MCF 10A (cell line): ENCODE measurements at regions not wholly inside any gene's neighbourhood (a gene's known extent, or its start where the extent isn't known, plus 50 kb on each side); places are given as distances from the start of the nearest gene placed in this dataset.
A peak's percentile ranks its signal among the peaks of the same experiment; 100 is the strongest.

ENCODE experiments used
- BruUV-seq: library from RNA; stranded (reverse); fragments of 400-500 nt; replicated peaks from 2 replicates; lab custom pipeline; 2021; lab: Mats Ljungman, UMichigan
- CTCF ChIA-PET: fragments of 300-600 bp; sonication (Branson Sonifier 250); formaldehyde crosslinking; extraction: SDS; loops from one replicate; lab custom pipeline; 2021; ENCODE audit warnings: antibody characterized with exemption, inconsistent platforms; lab: Yijun Ruan, JAX
- POLR2A ChIA-PET: fragments of 300-600, 350-650 bp; sonication (Branson Sonifier 250); formaldehyde crosslinking; extraction: SDS; loops from one replicate; lab custom pipeline; 2020; ENCODE audit warnings: antibody characterized with exemption, inconsistent platforms; lab: Yijun Ruan, JAX
- DNase-seq: peaks from one replicate; pipeline ENCODE4 v3.0.0-alpha.2; 2018; ENCODE audit not compliant: unreplicated experiment
- H3K27ac Mint-ChIP-seq: one replicate; pipeline ENCODE4 v1.8.0; 2022; ENCODE audit warnings: mild to moderate bottlenecking, low read depth, mixed read lengths; ENCODE audit not compliant: unreplicated experiment
- H3K27me3 Mint-ChIP-seq: one replicate; pipeline ENCODE4 v1.8.0; 2022; ENCODE audit warnings: mixed read lengths; ENCODE audit not compliant: insufficient read depth, unreplicated experiment
- H3K36me3 Mint-ChIP-seq: one replicate; pipeline ENCODE4 v1.8.0; 2022; ENCODE audit warnings: mild to moderate bottlenecking, moderate library complexity, mixed read lengths; ENCODE audit not compliant: insufficient read depth, unreplicated experiment
- H3K4me1 Mint-ChIP-seq: one replicate; pipeline ENCODE4 v1.8.0; 2022; ENCODE audit warnings: mixed read lengths; ENCODE audit not compliant: insufficient read depth, unreplicated experiment
- H3K4me3 Mint-ChIP-seq: one replicate; pipeline ENCODE4 v1.8.0; 2022; ENCODE audit warnings: mild to moderate bottlenecking, moderate library complexity, mixed read lengths; ENCODE audit not compliant: unreplicated experiment
- H3K9me3 Mint-ChIP-seq: one replicate; pipeline ENCODE4 v1.8.0; 2022; ENCODE audit warnings: mixed read lengths; ENCODE audit not compliant: unreplicated experiment
- CTCF ChIP-seq: fragments of 200-600 bp; IDR thresholded peaks from one replicate; pipeline ENCODE4 v1.8.0; 2022; ENCODE audit warnings: antibody characterized with exemption, mild to moderate bottlenecking; ENCODE audit not compliant: unreplicated experiment
- intact Hi-C: fragments of 100-400 bp; cut with micrococcal nuclease; formaldehyde crosslinking; loops from 2 replicates; pipeline ENCODE4 v1.14.1; 2022

- ChIA-PET POLR2A (interaction anchor here (0.7 to 1.0 kb wide), 2 partner anchors 37 to 1094 kb away, joined by 3 read pairs; no protein-coding TSS in a partner anchor), CTCF (interaction anchor here (0.6 to 1.0 kb wide), 2 partner anchors 102 to 132 kb away, joined by 3 read pairs; no protein-coding TSS in a partner anchor)
- intact Hi-C loops, result loop anchor here (10.0 kb wide), 1 partner anchor 46 kb away; no protein-coding TSS in a partner anchor
- DNase-seq, result no peak
- no peak for TF ChIP-seq CTCF
- peaks cover 4% of the 10 kb centered on the region for H3K9me3 Mint-ChIP-seq
- H3K36me3 Mint-ChIP-seq, result peaks cover 6% of the 10 kb centered on the region
- no peak overlapping the region for H3K27ac Mint-ChIP-seq
- H3K4me1 Mint-ChIP-seq, result peaks cover 21% of the 10 kb centered on the region
- BruUV-seq, result no TSS peak
- H3K27me3 Mint-ChIP-seq, result no peaks in the 10 kb centered on the region
- H3K4me3 Mint-ChIP-seq, result no peak overlapping the region
Measured at GRCh38 chr17:77880711-77881450, 77.6 kb upstream of the TNRC6C start.

GRCh38 chr17:77881545-77881944, 77.0 kb upstream of the TNRC6C start:
- intact Hi-C loops, result loop anchor here (10.0 kb wide), 1 partner anchor 47 kb away; no protein-coding TSS in a partner anchor
- no peaks in the 10 kb centered on the region for H3K27me3 Mint-ChIP-seq
- BruUV-seq, result no TSS peak
- DNase-seq, result peak; percentile 83
- no peak overlapping the region for H3K27ac Mint-ChIP-seq
- POLR2A ChIA-PET, result interaction anchor here (1.0 kb wide), 1 partner anchor 37 kb away, joined by 3 read pairs; no protein-coding TSS in a partner anchor
- H3K36me3 Mint-ChIP-seq, result peaks cover 6% of the 10 kb centered on the region
- no peak overlapping the region for H3K4me3 Mint-ChIP-seq
- TF ChIP-seq CTCF, result no peak
- no peaks in the 10 kb centered on the region for H3K9me3 Mint-ChIP-seq
- CTCF ChIA-PET, result interaction anchor here (1.0 kb wide), 1 partner anchor 131 kb away, joined by 3 read pairs; no protein-coding TSS in a partner anchor
- peaks cover 26% of the 10 kb centered on the region for H3K4me1 Mint-ChIP-seq

GRCh38 chr17:77882040-77882439, 76.5 kb upstream of the TNRC6C start:
- H3K4me3 Mint-ChIP-seq, result no peak overlapping the region
- TF ChIP-seq CTCF, result no peak

More at GRCh38 chr17:77882040-77882439, 76.5 kb upstream of the TNRC6C start:
- H3K4me1 Mint-ChIP-seq, result peaks cover 31% of the 10 kb centered on the region
- no TSS peak for BruUV-seq
- intact Hi-C loops, result loop anchor here (10.0 kb wide), 1 partner anchor 47 kb away; no protein-coding TSS in a partner anchor
- ChIA-PET POLR2A (interaction anchor here (1.0 kb wide), 1 partner anchor 38 kb away, joined by 3 read pairs; no protein-coding TSS in a partner anchor), CTCF (interaction anchor here (0.6 to 1.0 kb wide), 2 partner anchors 50 to 131 kb away, joined by 3 read pairs; no protein-coding TSS in a partner anchor)
- no peak for DNase-seq
- peaks cover 6% of the 10 kb centered on the region for H3K36me3 Mint-ChIP-seq
- no peaks in the 10 kb centered on the region for H3K9me3 Mint-ChIP-seq
- H3K27me3 Mint-ChIP-seq, result no peaks in the 10 kb centered on the region
- H3K27ac Mint-ChIP-seq, result no peak overlapping the region
